Activated naive CD8-positive, alpha-beta T cell treated with anti-CD3 and anti-CD28 coated beads for 36 hours (primary cell): ENCODE measurements at regions not wholly inside any gene's neighbourhood (a gene's known extent, or its start where the extent isn't known, plus 50 kb on each side); places are given as distances from the start of the nearest gene placed in this dataset.

ENCODE experiments used
- DNase-seq: peaks from one replicate; pipeline ENCODE4 v3.0.0; 2021
- H3K27ac Mint-ChIP-seq: one replicate; pipeline ENCODE4 v1.8.0; 2022; ENCODE audit warnings: mild to moderate bottlenecking, moderate library complexity, mixed read lengths
- H3K27me3 Mint-ChIP-seq: one replicate; pipeline ENCODE4 v1.8.0; 2022; ENCODE audit warnings: mild to moderate bottlenecking, mixed read lengths
- H3K36me3 Mint-ChIP-seq: one replicate; pipeline ENCODE4 v1.8.0; 2021; ENCODE audit warnings: mild to moderate bottlenecking, mixed read lengths
- H3K4me1 Mint-ChIP-seq: one replicate; pipeline ENCODE4 v1.8.0; 2021; ENCODE audit warnings: mixed read lengths
- H3K4me3 Mint-ChIP-seq: one replicate; pipeline ENCODE4 v1.8.0; 2022; ENCODE audit warnings: mild to moderate bottlenecking, moderate library complexity, mixed read lengths
- H3K9me3 Mint-ChIP-seq: one replicate; pipeline ENCODE4 v1.8.0; 2022; ENCODE audit warnings: mixed read lengths

DNA sequence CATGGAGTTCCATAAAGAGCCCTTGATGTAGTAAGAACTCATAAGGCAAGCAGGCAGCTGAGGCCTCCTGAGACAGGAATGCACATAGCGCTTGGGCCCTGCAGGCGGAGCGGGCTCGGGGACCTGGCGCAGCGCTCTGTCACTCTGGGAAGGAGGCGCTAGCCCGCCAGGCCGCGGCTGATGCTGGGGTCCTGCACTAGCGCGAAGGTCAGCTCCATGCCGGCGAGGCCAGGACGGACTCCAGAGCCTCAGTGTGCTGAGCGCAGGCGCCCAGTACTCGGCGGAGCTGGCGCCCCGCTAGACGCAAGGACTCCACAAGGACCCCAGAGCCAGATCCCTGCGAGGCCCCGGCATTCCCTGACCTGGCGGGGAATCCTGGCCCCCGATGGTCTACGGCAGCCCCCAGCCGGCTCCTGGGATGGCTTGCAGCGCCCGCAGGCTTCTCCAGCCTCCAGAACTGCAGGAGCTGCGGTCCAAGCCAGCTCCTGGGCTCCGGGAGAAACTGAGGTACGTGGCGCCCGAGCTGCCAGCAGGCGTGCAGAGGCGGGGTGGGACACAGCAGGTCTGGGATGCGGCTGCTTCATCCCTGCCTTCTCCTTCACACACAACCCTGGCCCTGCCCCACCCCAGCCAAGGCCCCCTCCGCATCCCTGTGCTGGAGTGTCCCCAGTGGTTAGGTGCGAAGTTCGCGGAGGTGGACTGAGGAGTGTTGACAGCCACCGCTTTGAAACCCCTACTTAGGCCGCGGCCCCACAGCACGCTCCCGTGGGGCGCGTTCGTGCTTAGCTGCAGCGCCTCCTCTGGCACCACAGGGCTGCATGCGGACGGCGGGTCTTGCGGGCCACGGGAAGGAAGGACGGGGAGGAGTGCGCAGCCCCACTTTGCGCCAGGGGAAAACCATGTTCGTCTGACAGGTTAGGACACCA is 761.5 kb upstream of the POM121L12 start:
- no peaks in the 10 kb centered on the region for H3K27me3 Mint-ChIP-seq
- peaks cover 2% of the 10 kb centered on the region for H3K9me3 Mint-ChIP-seq
- H3K4me1 Mint-ChIP-seq = no peaks in the 10 kb centered on the region
- no peak overlapping the region for H3K27ac Mint-ChIP-seq
- H3K4me3 Mint-ChIP-seq = no peak overlapping the region
- no peak for DNase-seq
- H3K36me3 Mint-ChIP-seq = no peaks in the 10 kb centered on the region

DNA sequence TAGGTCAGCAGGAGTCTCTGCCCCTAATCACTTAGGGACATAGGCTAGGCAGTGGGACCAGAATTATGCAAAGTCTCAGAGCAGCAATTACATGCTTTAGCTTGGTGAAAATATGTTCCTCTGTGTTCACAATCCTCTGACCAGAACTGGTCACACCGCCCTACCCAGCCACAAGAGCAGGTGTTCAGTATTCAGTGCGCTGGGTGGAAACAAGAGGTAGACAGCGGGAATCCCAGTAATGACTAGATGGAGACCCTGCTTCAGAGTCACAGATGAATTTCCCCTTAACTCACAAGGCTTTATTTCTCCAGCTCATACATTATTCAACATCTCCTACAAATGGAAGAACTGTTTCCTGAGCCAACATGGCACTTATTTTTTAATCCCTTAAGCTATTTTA is 763.7 kb upstream of the POM121L12 start:
- Mint-ChIP-seq H3K27me3 (no peaks in the 10 kb centered on the region), H3K36me3 (no peaks in the 10 kb centered on the region), H3K4me3 (no peak overlapping the region), H3K9me3 (peaks cover 1% of the 10 kb centered on the region), H3K27ac (no peak overlapping the region), H3K4me1 (no peaks in the 10 kb centered on the region)
- DNase-seq = no peak

DNA sequence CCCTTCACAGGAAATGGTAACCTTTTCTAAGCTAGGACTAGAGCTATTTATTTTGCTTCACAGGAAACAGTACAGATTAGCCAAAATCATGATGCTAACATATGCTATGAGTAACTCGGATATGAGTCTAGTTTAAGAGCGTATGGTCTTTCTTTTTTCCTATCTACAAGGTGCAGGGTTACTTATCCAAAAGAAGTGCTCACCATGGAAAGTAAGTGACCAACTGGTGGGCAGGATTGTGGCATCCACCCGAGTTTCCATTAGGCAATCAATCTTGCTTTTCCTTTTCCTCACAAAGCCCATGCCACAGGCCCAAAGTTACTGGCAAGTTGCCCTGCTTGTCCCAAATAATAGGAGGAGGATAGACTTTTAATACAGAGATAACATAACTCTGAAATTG is 765.1 kb upstream of the POM121L12 start:
- H3K4me1 Mint-ChIP-seq = no peaks in the 10 kb centered on the region
- DNase-seq = no peak
- no peaks in the 10 kb centered on the region for H3K9me3 Mint-ChIP-seq
- H3K27me3 Mint-ChIP-seq = no peaks in the 10 kb centered on the region
- H3K36me3 Mint-ChIP-seq = no peaks in the 10 kb centered on the region
- H3K27ac Mint-ChIP-seq = no peak overlapping the region
- no peak overlapping the region for H3K4me3 Mint-ChIP-seq

DNA sequence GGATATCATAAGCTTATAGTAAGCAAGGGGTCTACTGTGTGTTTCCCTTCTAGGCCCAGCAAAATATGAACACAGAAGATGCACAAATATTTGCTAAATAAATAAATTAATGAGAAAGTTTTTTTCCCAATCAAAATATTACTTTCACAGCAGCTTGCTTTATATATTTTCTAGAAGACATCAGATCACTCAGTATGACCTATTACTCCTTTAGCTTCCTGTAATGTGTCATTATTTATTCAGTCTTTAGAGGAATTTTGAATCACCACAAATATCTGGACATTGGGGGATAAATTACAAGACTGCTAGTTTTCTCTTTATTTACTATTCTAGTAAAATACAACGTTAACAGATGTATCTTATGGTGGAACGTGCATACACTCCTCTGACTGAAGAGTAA is 765.8 kb upstream of the POM121L12 start:
- no peaks in the 10 kb centered on the region for H3K4me1 Mint-ChIP-seq
- no peak for DNase-seq
- H3K27me3 Mint-ChIP-seq = no peaks in the 10 kb centered on the region
- H3K27ac Mint-ChIP-seq = no peak overlapping the region
- H3K4me3 Mint-ChIP-seq = no peak overlapping the region
- peaks cover 2% of the 10 kb centered on the region for H3K9me3 Mint-ChIP-seq
- H3K36me3 Mint-ChIP-seq = no peaks in the 10 kb centered on the region

DNA sequence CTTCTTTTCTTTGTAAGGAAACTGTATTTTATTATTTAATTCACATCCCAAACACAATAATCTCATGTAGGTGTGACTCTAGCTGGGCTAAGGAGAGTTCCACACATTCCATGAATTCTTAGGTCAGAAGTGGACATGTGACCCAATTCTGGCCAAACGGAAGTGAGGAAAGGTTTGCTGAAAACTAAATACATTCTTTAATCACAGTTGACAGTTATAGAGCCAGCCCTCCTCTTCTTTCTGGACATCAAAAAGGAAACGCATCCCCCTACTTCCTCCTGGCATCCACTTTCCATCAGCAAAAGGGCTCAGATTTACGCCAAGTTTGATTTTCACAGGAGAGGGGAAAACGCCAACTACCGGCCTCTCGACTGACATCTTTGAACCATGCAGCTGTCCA is 774.4 kb upstream of the POM121L12 start:
- no peak for DNase-seq
- Mint-ChIP-seq H3K27ac (no peak overlapping the region), H3K4me3 (no peak overlapping the region), H3K4me1 (no peaks in the 10 kb centered on the region), H3K27me3 (no peaks in the 10 kb centered on the region), H3K9me3 (peaks cover 7% of the 10 kb centered on the region), H3K36me3 (no peaks in the 10 kb centered on the region)

DNA sequence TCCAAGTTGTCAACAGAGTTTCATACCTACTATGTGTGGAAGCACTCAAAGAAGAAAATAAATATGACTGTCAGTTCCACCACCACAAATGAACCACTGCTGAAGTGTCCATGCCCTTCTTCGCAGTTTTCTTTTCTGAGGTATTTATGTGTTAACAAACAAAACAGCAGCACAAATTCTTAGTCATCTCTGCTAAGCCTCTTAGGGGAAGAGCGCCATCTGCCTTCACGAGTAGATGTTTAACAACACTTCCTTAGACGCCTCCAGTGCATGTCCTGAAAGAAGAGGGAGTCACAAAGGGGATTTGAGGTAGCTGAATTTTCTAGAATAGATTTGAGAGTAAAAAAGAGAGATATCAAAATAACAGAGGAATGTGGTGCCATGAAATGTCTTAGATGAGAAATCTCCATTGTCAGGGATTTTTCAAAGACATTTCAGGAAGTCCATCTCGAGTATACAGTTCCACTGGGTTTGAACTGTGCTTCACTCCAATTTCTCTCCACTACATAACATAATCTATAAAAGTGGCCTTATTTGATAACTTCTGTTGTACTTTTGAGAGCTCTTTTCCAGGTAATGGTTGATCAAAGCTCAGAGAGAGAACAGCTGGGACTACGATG is 775.3 kb upstream of the POM121L12 start:
- DNase-seq = no peak
- no peak overlapping the region for H3K4me3 Mint-ChIP-seq
- no peak overlapping the region for H3K27ac Mint-ChIP-seq
- no peaks in the 10 kb centered on the region for H3K36me3 Mint-ChIP-seq
- peaks cover 6% of the 10 kb centered on the region for H3K9me3 Mint-ChIP-seq
- no peaks in the 10 kb centered on the region for H3K27me3 Mint-ChIP-seq
- H3K4me1 Mint-ChIP-seq = no peaks in the 10 kb centered on the region

DNA sequence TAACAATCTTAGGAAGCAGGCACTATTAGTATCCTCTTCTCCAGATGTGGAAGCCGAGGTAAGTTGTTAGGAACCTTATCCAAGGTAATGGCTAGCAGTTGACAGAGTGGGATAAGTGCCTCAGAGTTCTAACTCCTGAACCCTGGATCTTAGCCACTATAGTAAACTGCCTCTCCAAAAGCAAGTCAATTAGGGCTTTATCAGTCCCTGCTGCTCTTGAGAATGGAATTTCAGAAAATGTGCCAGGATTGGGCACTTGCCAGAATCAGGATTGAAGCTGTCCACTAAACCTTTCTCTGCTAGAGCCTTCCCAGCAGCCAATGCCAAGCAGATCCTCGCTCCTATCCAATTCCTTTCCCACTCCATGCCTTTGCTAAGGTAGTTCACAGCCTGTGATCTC is 777.5 kb upstream of the POM121L12 start:
- Mint-ChIP-seq H3K27ac (no peak overlapping the region), H3K36me3 (no peaks in the 10 kb centered on the region), H3K9me3 (peaks cover 8% of the 10 kb centered on the region), H3K27me3 (no peaks in the 10 kb centered on the region), H3K4me3 (no peak overlapping the region), H3K4me1 (no peaks in the 10 kb centered on the region)
- no peak for DNase-seq

DNA sequence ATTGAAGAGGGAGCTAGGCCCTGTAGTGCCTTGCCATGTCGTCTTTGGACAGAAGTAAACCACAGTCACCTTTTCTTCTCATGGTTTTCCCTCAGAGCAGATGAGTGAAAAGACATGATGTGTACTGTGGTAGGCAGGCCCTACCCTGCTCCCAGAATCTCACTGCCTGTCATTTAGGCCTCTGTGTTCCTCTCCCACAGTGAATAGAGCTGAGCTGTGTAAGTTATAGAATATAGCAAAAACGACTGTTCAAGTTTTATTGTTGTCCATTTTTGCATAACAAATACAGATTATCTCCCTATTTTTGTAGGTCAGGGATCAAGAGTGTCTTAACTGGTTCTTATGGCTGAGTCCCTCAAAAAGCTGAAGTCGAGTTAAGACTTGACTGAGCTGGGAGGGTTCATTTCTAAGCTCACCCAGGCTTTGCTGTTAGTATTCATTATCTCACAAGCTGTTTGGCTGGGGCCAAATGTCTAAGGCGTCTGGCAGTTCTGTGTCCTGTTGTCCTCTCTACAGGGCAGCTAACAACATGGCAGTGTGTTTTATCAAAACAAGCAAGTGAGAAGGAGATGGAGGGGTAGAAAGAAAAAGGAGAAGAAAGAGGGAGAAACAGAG is 780.9 kb upstream of the POM121L12 start:
- Mint-ChIP-seq H3K9me3 (peaks cover 8% of the 10 kb centered on the region), H3K27ac (no peak overlapping the region), H3K4me3 (no peak overlapping the region), H3K27me3 (no peaks in the 10 kb centered on the region), H3K4me1 (no peaks in the 10 kb centered on the region), H3K36me3 (no peaks in the 10 kb centered on the region)
- DNase-seq = no peak

DNA sequence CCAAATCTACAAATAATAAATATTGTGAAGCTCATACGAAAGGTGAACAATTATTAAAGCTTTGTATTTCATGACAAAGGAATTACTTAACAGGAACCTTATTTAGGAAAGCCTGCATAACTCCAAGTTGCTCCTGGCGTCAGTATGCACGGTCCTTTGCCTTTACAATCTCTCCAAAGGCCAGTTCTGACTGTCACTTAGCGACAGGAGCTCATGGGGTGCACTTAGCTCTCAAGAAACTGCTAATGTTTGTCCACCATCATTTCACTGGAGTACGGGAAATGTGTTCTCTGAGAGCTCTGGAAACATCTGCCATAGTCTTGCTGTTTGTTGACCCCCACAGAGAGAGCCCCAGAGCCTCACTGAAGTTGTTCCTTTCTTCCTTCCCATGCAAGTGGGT is 781.5 kb upstream of the POM121L12 start:
- Mint-ChIP-seq H3K27ac (no peak overlapping the region), H3K27me3 (no peaks in the 10 kb centered on the region), H3K9me3 (peaks cover 8% of the 10 kb centered on the region), H3K4me3 (no peak overlapping the region), H3K36me3 (no peaks in the 10 kb centered on the region), H3K4me1 (no peaks in the 10 kb centered on the region)
- no peak for DNase-seq

DNA sequence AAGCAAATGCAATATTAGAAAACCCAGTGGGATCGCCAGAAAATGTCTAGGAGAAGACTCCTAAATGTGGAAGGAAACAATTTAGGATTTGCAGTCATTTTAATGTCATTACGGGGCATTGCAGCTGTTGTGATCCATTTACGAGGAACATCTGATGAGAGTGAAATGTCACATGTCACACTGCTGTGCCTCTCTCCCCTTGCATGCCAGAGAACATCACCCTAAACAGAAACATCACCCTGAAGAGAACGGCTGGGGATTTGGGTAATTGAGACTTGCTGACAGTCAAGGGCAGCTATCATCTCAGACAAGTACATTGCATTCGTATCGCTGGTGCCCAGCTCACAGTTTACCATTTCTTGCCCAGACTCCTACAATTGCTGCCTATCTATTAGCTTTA is 785.7 kb upstream of the POM121L12 start:
- Mint-ChIP-seq H3K27me3 (no peaks in the 10 kb centered on the region), H3K9me3 (peaks cover 6% of the 10 kb centered on the region), H3K4me3 (no peak overlapping the region), H3K36me3 (no peaks in the 10 kb centered on the region), H3K27ac (no peak overlapping the region), H3K4me1 (no peaks in the 10 kb centered on the region)
- DNase-seq = no peak

DNA sequence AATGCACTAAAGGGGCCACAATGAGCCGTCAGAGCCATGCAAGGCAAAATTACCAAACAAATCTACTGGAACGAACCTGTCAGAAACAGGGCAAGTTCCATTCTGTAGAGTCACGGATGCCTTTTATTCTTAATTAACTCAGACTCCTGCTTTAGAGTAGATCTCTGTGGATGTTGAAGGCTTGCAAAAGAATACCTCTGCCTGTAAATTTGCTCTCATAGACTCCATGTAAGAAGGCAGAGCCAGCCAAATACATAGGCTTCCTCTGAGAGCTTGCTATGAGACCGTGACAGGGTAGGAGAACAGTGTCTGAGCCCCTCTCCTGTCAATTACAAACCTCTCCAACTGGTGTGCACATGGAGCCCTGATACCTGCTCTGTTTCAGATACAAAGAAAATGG is 787.9 kb upstream of the POM121L12 start:
- Mint-ChIP-seq H3K36me3 (no peaks in the 10 kb centered on the region), H3K4me3 (no peak overlapping the region), H3K27ac (no peak overlapping the region), H3K9me3 (peaks cover 9% of the 10 kb centered on the region), H3K4me1 (no peaks in the 10 kb centered on the region), H3K27me3 (no peaks in the 10 kb centered on the region)
- DNase-seq = no peak

DNA sequence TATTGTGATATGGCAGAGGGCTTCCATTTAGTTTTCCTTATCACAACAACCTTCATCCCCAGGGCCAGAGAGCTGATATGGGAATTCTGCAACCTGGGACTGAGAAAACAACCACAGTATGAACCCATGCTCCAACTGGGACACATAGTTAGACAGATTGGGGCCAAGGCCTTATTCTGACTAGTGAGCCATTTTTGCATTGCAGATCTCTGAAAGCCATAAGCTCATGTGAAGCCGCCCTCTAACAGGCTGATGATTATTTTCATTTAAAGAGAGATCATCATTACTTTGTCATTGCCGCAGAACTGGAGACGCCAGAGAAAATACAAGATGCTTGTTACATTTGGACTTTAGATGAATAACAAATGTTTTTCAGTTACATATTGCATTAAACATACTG is 791.7 kb upstream of the POM121L12 start:
- no peak for DNase-seq
- peaks cover 9% of the 10 kb centered on the region for H3K9me3 Mint-ChIP-seq
- no peaks in the 10 kb centered on the region for H3K36me3 Mint-ChIP-seq
- no peak overlapping the region for H3K27ac Mint-ChIP-seq
- no peaks in the 10 kb centered on the region for H3K4me1 Mint-ChIP-seq
- H3K4me3 Mint-ChIP-seq = no peak overlapping the region
- no peaks in the 10 kb centered on the region for H3K27me3 Mint-ChIP-seq

DNA sequence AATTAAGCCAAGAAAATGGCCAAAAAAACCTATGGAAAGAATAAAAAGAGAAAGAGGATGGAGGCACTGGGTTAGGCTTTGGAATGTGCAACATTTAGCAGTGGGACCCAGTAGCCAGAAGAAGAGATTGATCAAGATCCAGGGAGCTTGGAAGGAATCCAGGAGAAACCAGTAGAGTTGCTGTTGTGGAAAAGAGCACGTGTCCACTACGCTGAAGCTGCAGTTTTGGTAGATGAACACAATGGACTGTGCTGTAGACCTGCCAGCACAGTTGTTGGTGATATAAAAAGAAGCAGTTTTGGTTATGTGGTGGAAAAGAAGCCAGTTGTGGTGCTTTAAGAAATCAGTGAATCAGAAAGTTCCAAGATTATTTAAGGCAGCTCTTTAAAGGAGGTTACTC is 802.2 kb upstream of the POM121L12 start:
- Mint-ChIP-seq H3K9me3 (peaks cover 9% of the 10 kb centered on the region), H3K4me3 (no peak overlapping the region), H3K36me3 (no peaks in the 10 kb centered on the region), H3K27me3 (no peaks in the 10 kb centered on the region), H3K4me1 (no peaks in the 10 kb centered on the region), H3K27ac (no peak overlapping the region)
- DNase-seq = no peak

DNA sequence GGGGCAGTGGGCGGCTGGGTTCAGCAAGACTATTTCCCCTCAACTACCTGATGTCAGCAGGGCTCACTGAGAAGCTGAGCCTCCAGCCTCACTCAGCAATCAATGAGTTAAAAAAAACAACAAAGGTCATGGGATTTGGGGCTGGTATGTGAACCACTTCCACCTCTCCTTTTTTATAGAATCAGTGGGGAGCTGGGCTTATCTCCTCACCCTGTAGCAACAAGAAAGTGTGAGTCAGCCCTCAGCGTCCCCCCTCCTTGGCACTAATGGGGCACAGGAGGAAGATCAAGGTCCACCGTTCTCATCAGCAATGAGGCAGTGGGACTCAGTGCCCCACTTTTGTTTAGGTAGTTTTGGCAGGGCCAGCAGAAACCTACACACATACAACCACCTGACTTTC is 823.5 kb upstream of the POM121L12 start:
- Mint-ChIP-seq H3K9me3 (peaks cover 1% of the 10 kb centered on the region), H3K4me3 (no peak overlapping the region), H3K27me3 (no peaks in the 10 kb centered on the region), H3K36me3 (no peaks in the 10 kb centered on the region), H3K4me1 (no peaks in the 10 kb centered on the region), H3K27ac (no peak overlapping the region)
- no peak for DNase-seq

DNA sequence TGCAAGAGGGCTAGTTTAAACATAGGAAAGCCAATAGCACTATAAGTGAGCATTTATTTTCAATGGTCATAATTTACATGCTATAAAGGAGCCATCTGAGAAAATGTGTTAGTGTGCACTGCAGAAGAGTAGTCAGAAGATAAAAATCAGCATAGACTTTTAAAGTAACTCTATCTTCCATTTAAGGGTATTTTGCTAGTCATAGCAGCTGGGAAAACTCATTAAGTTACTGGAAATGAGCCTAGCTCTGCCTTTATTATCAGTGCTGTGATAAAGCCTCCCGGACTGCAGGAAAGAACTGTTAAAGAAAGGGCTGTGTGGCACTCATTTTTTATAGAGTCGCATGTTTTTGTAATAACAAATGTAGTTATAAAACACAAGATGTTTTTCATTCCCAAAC is 825.8 kb upstream of the POM121L12 start:
- H3K4me3 Mint-ChIP-seq = no peak overlapping the region
- H3K4me1 Mint-ChIP-seq = no peaks in the 10 kb centered on the region
- DNase-seq = no peak
- no peaks in the 10 kb centered on the region for H3K27me3 Mint-ChIP-seq
- H3K9me3 Mint-ChIP-seq = no peaks in the 10 kb centered on the region
- H3K27ac Mint-ChIP-seq = no peak overlapping the region
- no peaks in the 10 kb centered on the region for H3K36me3 Mint-ChIP-seq

DNA sequence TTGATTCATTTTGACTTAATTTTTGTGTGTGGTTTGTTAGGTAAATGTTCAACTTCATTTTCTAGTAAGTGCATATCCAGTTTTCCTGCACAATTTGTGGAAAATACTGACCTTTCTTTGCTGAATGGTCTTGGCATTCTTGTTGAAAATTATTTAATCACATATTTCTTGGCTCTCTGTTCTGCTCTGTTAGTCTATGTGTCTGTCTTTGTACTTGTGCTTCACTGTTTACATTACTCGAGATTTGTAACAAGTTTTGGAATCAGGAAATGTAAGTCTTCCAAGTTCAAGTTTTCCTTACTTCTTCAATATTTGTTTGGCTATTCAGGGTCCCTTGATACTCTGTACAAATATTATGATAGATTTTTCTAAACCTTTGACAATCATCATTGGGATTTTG is 838.2 kb upstream of the POM121L12 start:
- Mint-ChIP-seq H3K9me3 (peaks cover 5% of the 10 kb centered on the region), H3K4me3 (no peak overlapping the region), H3K27ac (no peak overlapping the region), H3K27me3 (no peaks in the 10 kb centered on the region), H3K4me1 (no peaks in the 10 kb centered on the region), H3K36me3 (no peaks in the 10 kb centered on the region)
- DNase-seq = no peak
